Spleen (tissue), 11 donors: ENCODE measurements at regions not wholly inside any gene's neighbourhood (a gene's known extent, or its start where the extent isn't known, plus 50 kb on each side); places are given as distances from the start of the nearest gene placed in this dataset.
A peak's percentile ranks its signal among the peaks of the same experiment; 100 is the strongest.

Experiments used
- DNase-seq: peaks from one replicate; pipeline ENCODE4 v3.0.0-alpha.2; 2020
- H3K27ac ChIP-seq, 8 donors: fragments of 200-600 bp; sonication (generic) in 7 of 8; 1 replicate in 4 of 8; 2 replicates in 4 of 8; pipeline versions ENCODE4 v1.5.0 to v1.8.0; 2016 to 2021; ENCODE audit warnings: inconsistent platforms in 4 of 8, mild to moderate bottlenecking in 4 of 8, moderate library complexity in 1 of 8
- H3K27me3 ChIP-seq, 7 donors: fragments of 200-600 bp; sonication (generic) in 6 of 7; replicated peaks in 1 of 7; 1 replicate in 4 of 7; 2 replicates in 3 of 7; pipeline versions ENCODE4 v1.5.0 to v1.8.0; 2016 to 2021; ENCODE audit warnings: inconsistent platforms in 3 of 7, mild to moderate bottlenecking in 1 of 7
- H3K36me3 ChIP-seq, 6 donors: fragments of 200-600 bp; sonication (generic) in 5 of 6; 1 replicate in 4 of 6; 2 replicates in 2 of 6; pipeline versions ENCODE4 v1.5.0 to v1.8.0; 2016 to 2021; ENCODE audit warnings: inconsistent platforms in 2 of 6
- H3K4me1 ChIP-seq, 6 donors: fragments of 200-600 bp; sonication (generic) in 5 of 6; 1 replicate in 3 of 6; 2 replicates in 3 of 6; pipeline versions ENCODE4 v1.5.0 to v1.8.0; 2016 to 2021; ENCODE audit warnings: inconsistent platforms in 3 of 6
- H3K4me3 ChIP-seq, 8 donors: fragments of 200-600 bp; sonication (generic) in 7 of 8; 1 replicate in 4 of 8; 2 replicates in 4 of 8; pipeline versions ENCODE4 v1.5.0 to v1.8.0; 2016 to 2021; ENCODE audit warnings: inconsistent platforms in 4 of 8, mild to moderate bottlenecking in 4 of 8, moderate library complexity in 2 of 8
- H3K9me3 ChIP-seq, 8 donors: fragments of 200-600 bp; sonication (generic) in 7 of 8; 1 replicate in 4 of 8; 2 replicates in 4 of 8; pipeline versions ENCODE4 v1.5.0 to v1.8.0; 2016 to 2021; ENCODE audit warnings: inconsistent platforms in 4 of 8
- CTCF ChIP-seq, 11 experiments: fragments of 200-600 bp in 7 of 11; fragments of 450-650 bp in 4 of 11; sonication (generic) in 4 of 11; IDR thresholded peaks in 8 of 11; conservative IDR thresholded peaks in 3 of 11; 1 replicate in 7 of 11; 2 replicates in 4 of 11; pipeline versions ENCODE4 v1.4.0 to v1.8.0; 2016 to 2021; ENCODE audit warnings: antibody characterized with exemption in 11 of 11, inconsistent platforms in 4 of 11, mild to moderate bottlenecking in 1 of 11
- POLR2A ChIP-seq, 3 donors: fragments of 450-650 bp; IDR thresholded peaks; one replicate each; pipeline ENCODE4 v1.5.1; 2017; ENCODE audit warnings: antibody characterized with exemption in 3 of 3, mild to moderate bottlenecking in 1 of 3
- POLR2AphosphoS5 ChIP-seq, 3 donors: sonication (generic); formaldehyde crosslinking; IDR thresholded peaks; one replicate each; pipeline ENCODE4 v1.5.1; 2017; ENCODE audit warnings: antibody characterized with exemption in 3 of 3
- WGBS, 5 donors: extraction: QIAGEN DNeasy Blood & Tissue Kit in 3 of 5; methylation state at CpG; one replicate each; pipeline versions ENCODE4 v1.1.5 to v1.1.7; 2013 to 2018; 5-methylcytosine and 5-hydroxymethylcytosine counted together
- intact Hi-C: fragments of 100-400 bp; cut with DNase I; formaldehyde crosslinking; loops from one replicate; pipeline ENCODE4 v1.15.0; 2023; ENCODE audit warnings: low total_unique reads
- donor health status: healthy with polysubstance abuse.
- donor health status: DM: no; HTN: no; CAD: no; lungs with moderate emphysema.
- donor health status: DM: no; HTN: no; CAD: no.
- donor health status: Bipolar disorder and iron deficiency.
- donor health status: healthy.
- donor health status: DM: no; HTN: no; CAD: no.
- donor health status: DM: yes; HTN: yes; CAD: no.

GRCh38 chr7:15033039-15033438 lies 130.5 kb upstream of the DGKB start:
- no peaks in the 10 kb centered on the region for H3K4me1 ChIP-seq
- no peaks in the 10 kb centered on the region for H3K9me3 ChIP-seq
- TF ChIP-seq POLR2AphosphoS5 (IDR thresholded peaks at IDR 0.05) (no peak), CTCF (IDR thresholded peaks at IDR 0.05 in 8 of 11, conservative IDR thresholded peaks at IDR 0.05 in 3 of 11) (no peak), POLR2A (IDR thresholded peaks at IDR 0.05) (no peak)
- no peaks in the 10 kb centered on the region for H3K27me3 ChIP-seq
- H3K4me3 ChIP-seq: no peak overlapping the region
- no peak for DNase-seq
- no peaks in the 10 kb centered on the region for H3K36me3 ChIP-seq
- H3K27ac ChIP-seq: no peak overlapping the region
- intact Hi-C loops: no loop called here
- 84 to 96% (median 89%) methylated on average over 2 of the region's 2 CpGs for WGBS, 5 donors

- no peaks in the 10 kb centered on the region for H3K4me1 ChIP-seq
- intact Hi-C loops: no loop called here
- H3K27me3 ChIP-seq: no peaks in the 10 kb centered on the region
- no peaks in the 10 kb centered on the region for H3K9me3 ChIP-seq
- DNase-seq: no peak
- no peaks in the 10 kb centered on the region for H3K36me3 ChIP-seq
- no peak overlapping the region for H3K27ac ChIP-seq
- no peak for TF ChIP-seq POLR2AphosphoS5 (IDR thresholded peaks at IDR 0.05)
- TF ChIP-seq CTCF (IDR thresholded peaks at IDR 0.05 in 8 of 11, conservative IDR thresholded peaks at IDR 0.05 in 3 of 11): no peak
- TF ChIP-seq POLR2A (IDR thresholded peaks at IDR 0.05): no peak
- H3K4me3 ChIP-seq: no peak overlapping the region
- WGBS, 5 donors: 39 to 68% (median 43%) methylated on average over 2 of the region's 2 CpGs
Observed at GRCh38 chr7:15018981-15019380, 116.4 kb upstream of the DGKB start.

- H3K4me1 ChIP-seq: no peaks in the 10 kb centered on the region
- H3K4me3 ChIP-seq: no peak overlapping the region
- intact Hi-C loops: no loop called here
- H3K36me3 ChIP-seq: no peaks in the 10 kb centered on the region
- WGBS, 5 donors: 56 to 84% (median 78%) methylated on average over 2 of the region's 2 CpGs
- no peak for DNase-seq
- no peaks in the 10 kb centered on the region for H3K9me3 ChIP-seq
- TF ChIP-seq POLR2A (IDR thresholded peaks at IDR 0.05): no peak
- TF ChIP-seq POLR2AphosphoS5 (IDR thresholded peaks at IDR 0.05): no peak
- no peak for TF ChIP-seq CTCF (IDR thresholded peaks at IDR 0.05 in 8 of 11, conservative IDR thresholded peaks at IDR 0.05 in 3 of 11)
- no peak overlapping the region for H3K27ac ChIP-seq
- H3K27me3 ChIP-seq: no peaks in the 10 kb centered on the region
Observed at GRCh38 chr7:15016766-15017165, 114.2 kb upstream of the DGKB start.

GRCh38 chr7:15016315-15016667 lies 113.7 kb upstream of the DGKB start:
- intact Hi-C loops: no loop called here
- Histone ChIP-seq H3K36me3 (no peaks in the 10 kb centered on the region), H3K4me1 (no peaks in the 10 kb centered on the region), H3K4me3 (no peak overlapping the region), H3K27ac (no peak overlapping the region), H3K9me3 (no peaks in the 10 kb centered on the region), H3K27me3 (no peaks in the 10 kb centered on the region)
- WGBS, 5 donors: 30 to 42% (median 32%) methylated on average over 4 of the region's 4 CpGs
- TF ChIP-seq CTCF (IDR thresholded peaks at IDR 0.05 in 8 of 11, conservative IDR thresholded peaks at IDR 0.05 in 3 of 11) (peak in 2 of 11 experiments; percentile 6 to 32), POLR2A (IDR thresholded peaks at IDR 0.05) (no peak)
- no peak for DNase-seq
